Testis (tissue), 2 donors: ENCODE measurements at regions not wholly inside any gene's neighbourhood (a gene's known extent, or its start where the extent isn't known, plus 50 kb on each side); places are given as distances from the start of the nearest gene placed in this dataset.

Experiments
- POLR2A ChIP-seq: fragments of 450-650 bp; IDR thresholded peaks from one replicate; pipeline ENCODE4 v1.6.1; 2017; ENCODE audit warnings: antibody characterized with exemption, mild to moderate bottlenecking, moderate library complexity
- TF ChIP-seq, protein P1 (sequence below), 3 experiments: fragments of 450-650 bp in 2 of 3; fragments of 200-600 bp in 1 of 3; sonication (generic) in 1 of 3; IDR thresholded peaks; one replicate each; pipeline ENCODE4 v1.5.1; 2016 to 2019; ENCODE audit warnings: antibody characterized with exemption in 3 of 3, mild to moderate bottlenecking in 2 of 3, moderate library complexity in 1 of 3

DNA sequence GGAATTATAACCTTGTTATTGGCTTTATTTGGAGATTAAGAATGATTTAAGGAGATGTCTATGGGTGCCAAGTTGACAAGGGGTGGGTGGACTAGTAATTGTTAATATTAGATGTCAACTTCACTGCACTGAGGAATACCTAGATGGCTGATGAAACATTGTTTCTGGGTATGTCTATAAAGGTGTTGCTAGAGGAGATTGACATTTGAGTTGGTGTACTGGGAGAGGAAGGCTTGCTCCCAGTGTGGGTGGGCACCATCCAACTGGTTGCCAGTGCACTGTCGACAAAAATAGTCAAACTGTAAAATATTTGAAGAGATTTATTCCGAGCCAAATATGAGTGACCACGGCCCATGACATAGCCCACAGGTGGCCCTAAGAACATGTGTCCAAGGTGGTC, 378.8 kb downstream of the NDFIP2 start:
- TF ChIP-seq, protein P1, sequence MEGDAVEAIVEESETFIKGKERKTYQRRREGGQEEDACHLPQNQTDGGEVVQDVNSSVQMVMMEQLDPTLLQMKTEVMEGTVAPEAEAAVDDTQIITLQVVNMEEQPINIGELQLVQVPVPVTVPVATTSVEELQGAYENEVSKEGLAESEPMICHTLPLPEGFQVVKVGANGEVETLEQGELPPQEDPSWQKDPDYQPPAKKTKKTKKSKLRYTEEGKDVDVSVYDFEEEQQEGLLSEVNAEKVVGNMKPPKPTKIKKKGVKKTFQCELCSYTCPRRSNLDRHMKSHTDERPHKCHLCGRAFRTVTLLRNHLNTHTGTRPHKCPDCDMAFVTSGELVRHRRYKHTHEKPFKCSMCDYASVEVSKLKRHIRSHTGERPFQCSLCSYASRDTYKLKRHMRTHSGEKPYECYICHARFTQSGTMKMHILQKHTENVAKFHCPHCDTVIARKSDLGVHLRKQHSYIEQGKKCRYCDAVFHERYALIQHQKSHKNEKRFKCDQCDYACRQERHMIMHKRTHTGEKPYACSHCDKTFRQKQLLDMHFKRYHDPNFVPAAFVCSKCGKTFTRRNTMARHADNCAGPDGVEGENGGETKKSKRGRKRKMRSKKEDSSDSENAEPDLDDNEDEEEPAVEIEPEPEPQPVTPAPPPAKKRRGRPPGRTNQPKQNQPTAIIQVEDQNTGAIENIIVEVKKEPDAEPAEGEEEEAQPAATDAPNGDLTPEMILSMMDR (IDR thresholded peaks at IDR 0.05) = no peak
- TF ChIP-seq POLR2A = no peak
